ENCODE measurements at regions not wholly inside any gene's neighbourhood (a gene's known extent, or its start where the extent isn't known, plus 50 kb on each side); places are given as distances from the start of the nearest gene placed in this dataset.

- TF ChIP-seq MTF2 (CRISPR knock-in tag; IDR thresholded peaks at IDR 0.05; ENCODE audit: borderline replicate concordance) (no peak), ZFAT (CRISPR knock-in tag; conservative IDR thresholded peaks at IDR 0.05) (peak; percentile 67; the same call in 1 of the 2 replicates), ZNF180 (CRISPR knock-in tag; IDR thresholded peaks at IDR 0.05; ENCODE audit: borderline replicate concordance, low read depth) (no peak), HDAC1 (CRISPR knock-in tag; IDR thresholded peaks at IDR 0.05) (peak; percentile 51; the same call in 1 of the 2 replicates), DMTF1 (CRISPR knock-in tag; IDR thresholded peaks at IDR 0.05) (no peak), GLMP (CRISPR knock-in tag; IDR thresholded peaks at IDR 0.05; ENCODE audit: borderline replicate concordance) (no peak), SOX6 (IDR thresholded peaks at IDR 0.05) (no peak), SOX6 (CRISPR knock-in tag; IDR thresholded peaks at IDR 0.05) (peak; percentile 76), CSRNP2 (CRISPR knock-in tag; conservative IDR thresholded peaks at IDR 0.05; ENCODE audit: low read depth) (no peak), ZNF660 (CRISPR knock-in tag; IDR thresholded peaks at IDR 0.05; ENCODE audit: borderline replicate concordance, low read depth) (no peak), SAFB2 (CRISPR knock-in tag; IDR thresholded peaks at IDR 0.05; ENCODE audit: borderline replicate concordance, low read depth) (no peak), TEAD3 (CRISPR knock-in tag; optimal IDR thresholded peaks at IDR 0.05; ENCODE audit: borderline replicate concordance) (peak; percentile 97), ZNF780A (CRISPR knock-in tag; IDR thresholded peaks at IDR 0.05) (no peak), FOXP1 (IDR thresholded peaks at IDR 0.05) (no peak), FOXP1 (CRISPR knock-in tag; IDR thresholded peaks at IDR 0.05) (peak; percentile 53), NR2C2 (CRISPR knock-in tag; IDR thresholded peaks at IDR 0.05; ENCODE audit: borderline replicate concordance) (no peak), XBP1 (CRISPR knock-in tag; IDR thresholded peaks at IDR 0.05) (no peak), U2AF2 (IDR thresholded peaks at IDR 0.05; ENCODE audit: low read depth, low read length) (no peak), E2F2 (CRISPR knock-in tag; IDR thresholded peaks at IDR 0.05; ENCODE audit: borderline replicate concordance) (no peak)
These were observed 133.7 kb downstream of the RAP2A start (continued) for GRCh38 chr13:97567510-97568243.
